ENCODE measurements at regions not wholly inside any gene's neighbourhood (a gene's known extent, or its start where the extent isn't known, plus 50 kb on each side); places are given as distances from the start of the nearest gene placed in this dataset.

- H3K4me3 ChIP-seq (ENCODE audit: low read depth, low read length), result no peak overlapping the region
- DNase-seq, result no peak
Measured at GRCh38 chrX:28349888-28350287, 237.4 kb upstream of the IL1RAPL1 start.

GRCh38 chrX:28347476-28347875 is 239.8 kb upstream of the IL1RAPL1 start:
- no peaks in the 10 kb centered on the region for H3K36me3 ChIP-seq
- H3K27ac ChIP-seq, result no peak overlapping the region
- DNase-seq, result no peak
- H3K9me3 ChIP-seq (ENCODE audit: severe bottlenecking), result no peaks in the 10 kb centered on the region
- no peak for TF ChIP-seq CTCF (IDR thresholded peaks at IDR 0.05; ENCODE audit: low read depth, low read length)
- no peak overlapping the region for H3K4me3 ChIP-seq (ENCODE audit: low read depth, low read length)
- no peaks in the 10 kb centered on the region for H3K27me3 ChIP-seq (ENCODE audit: insufficient read depth, low read depth, severe bottlenecking)

More at GRCh38 chrX:28349888-28350287, 237.4 kb upstream of the IL1RAPL1 start:
- no peak for TF ChIP-seq CTCF (IDR thresholded peaks at IDR 0.05; ENCODE audit: low read depth, low read length)
- H3K27me3 ChIP-seq (ENCODE audit: insufficient read depth, low read depth, severe bottlenecking), result no peaks in the 10 kb centered on the region
- no peaks in the 10 kb centered on the region for H3K36me3 ChIP-seq
- no peak overlapping the region for H3K27ac ChIP-seq
- no peaks in the 10 kb centered on the region for H3K9me3 ChIP-seq (ENCODE audit: severe bottlenecking)

GRCh38 chrX:28329156-28329555 is 258.1 kb upstream of the IL1RAPL1 start:
- DNase-seq, result no peak
- no peaks in the 10 kb centered on the region for H3K36me3 ChIP-seq
- H3K27ac ChIP-seq, result no peak overlapping the region
- no peak overlapping the region for H3K4me3 ChIP-seq (ENCODE audit: low read depth, low read length)
- no peak for TF ChIP-seq CTCF (IDR thresholded peaks at IDR 0.05; ENCODE audit: low read depth, low read length)
- H3K27me3 ChIP-seq (ENCODE audit: insufficient read depth, low read depth, severe bottlenecking), result peaks cover 2% of the 10 kb centered on the region
- no peaks in the 10 kb centered on the region for H3K9me3 ChIP-seq (ENCODE audit: severe bottlenecking)

- H3K27me3 ChIP-seq (ENCODE audit: insufficient read depth, low read depth, severe bottlenecking), result peaks cover 18% of the 10 kb centered on the region
- no peak overlapping the region for H3K27ac ChIP-seq
- no peaks in the 10 kb centered on the region for H3K36me3 ChIP-seq
- DNase-seq, result no peak
- TF ChIP-seq CTCF (IDR thresholded peaks at IDR 0.05; ENCODE audit: low read depth, low read length), result no peak
- H3K9me3 ChIP-seq (ENCODE audit: severe bottlenecking), result no peaks in the 10 kb centered on the region
- H3K4me3 ChIP-seq (ENCODE audit: low read depth, low read length), result no peak overlapping the region
Measured at GRCh38 chrX:28324321-28324721, 262.9 kb upstream of the IL1RAPL1 start.

- no peak for TF ChIP-seq CTCF (IDR thresholded peaks at IDR 0.05; ENCODE audit: low read depth, low read length)
- Histone ChIP-seq H3K4me3 (ENCODE audit: low read depth, low read length) (no peak overlapping the region), H3K36me3 (no peaks in the 10 kb centered on the region), H3K27me3 (ENCODE audit: insufficient read depth, low read depth, severe bottlenecking) (peaks cover 18% of the 10 kb centered on the region), H3K27ac (no peak overlapping the region), H3K9me3 (ENCODE audit: severe bottlenecking) (no peaks in the 10 kb centered on the region)
- DNase-seq, result no peak
Measured at GRCh38 chrX:28321286-28321685, 266.0 kb upstream of the IL1RAPL1 start.

GRCh38 chrX:28312965-28313364 is 274.3 kb upstream of the IL1RAPL1 start:
- no peak for DNase-seq
- Histone ChIP-seq H3K27ac (no peak overlapping the region), H3K36me3 (no peaks in the 10 kb centered on the region), H3K4me3 (ENCODE audit: low read depth, low read length) (no peak overlapping the region), H3K9me3 (ENCODE audit: severe bottlenecking) (no peaks in the 10 kb centered on the region), H3K27me3 (ENCODE audit: insufficient read depth, low read depth, severe bottlenecking) (no peaks in the 10 kb centered on the region)
- no peak for TF ChIP-seq CTCF (IDR thresholded peaks at IDR 0.05; ENCODE audit: low read depth, low read length)

Measured in WERI-Rb-1 (cell line).